Testis (tissue), 2 donors: ENCODE measurements at regions not wholly inside any gene's neighbourhood (a gene's known extent, or its start where the extent isn't known, plus 50 kb on each side); places are given as distances from the start of the nearest gene placed in this dataset.

Experiments used
- DNase-seq: peaks from one replicate; pipeline ENCODE4 v3.0.0-alpha.2; 2019
- H3K27ac ChIP-seq, 2 donors: fragments of 200-600 bp; sonication (generic); one replicate each; pipeline ENCODE4 v1.5.1; 2019
- H3K27me3 ChIP-seq: fragments of 200-600 bp; sonication (generic); one replicate; pipeline ENCODE4 v1.5.1; 2019
- H3K36me3 ChIP-seq: fragments of 200-600 bp; sonication (generic); one replicate; pipeline ENCODE4 v1.5.1; 2017; ENCODE audit warnings: low read depth; ENCODE audit errors: missing control alignments
- H3K4me1 ChIP-seq: fragments of 200-600 bp; sonication (generic); one replicate; pipeline ENCODE4 v1.5.1; 2019
- H3K4me3 ChIP-seq, 2 donors: fragments of 200-600 bp; sonication (generic); one replicate each; pipeline ENCODE4 v1.5.1; 2017 to 2019
- H3K9me3 ChIP-seq: fragments of 200-600 bp; sonication (generic); one replicate; pipeline ENCODE4 v1.5.1; 2017
- CTCF ChIP-seq, 3 experiments: fragments of 450-650 bp in 2 of 3; fragments of 200-600 bp in 1 of 3; sonication (generic) in 1 of 3; IDR thresholded peaks; one replicate each; pipeline ENCODE4 v1.5.1; 2016 to 2019; ENCODE audit warnings: antibody characterized with exemption in 3 of 3, mild to moderate bottlenecking in 2 of 3, moderate library complexity in 1 of 3
- POLR2A ChIP-seq: fragments of 450-650 bp; IDR thresholded peaks from one replicate; pipeline ENCODE4 v1.6.1; 2017; ENCODE audit warnings: antibody characterized with exemption, mild to moderate bottlenecking, moderate library complexity
- WGBS, 2 donors: methylation state at CpG; one replicate each; pipeline ENCODE4 v1.1.5; 2018; 5-methylcytosine and 5-hydroxymethylcytosine counted together
- intact Hi-C: fragments of 100-400 bp; cut with DNase I; formaldehyde crosslinking; loops from one replicate; pipeline ENCODE4 v1.15.1; 2023; ENCODE audit warnings: low total_unique reads

- DNase-seq: no peak
- WGBS, 2 donors: 86 to 93% methylated on average over 3 of the region's 3 CpGs
- Histone ChIP-seq H3K4me1 (peaks cover 7% of the 10 kb centered on the region), H3K27me3 (no peaks in the 10 kb centered on the region), H3K4me3 (no peak overlapping the region), H3K36me3 (no peaks in the 10 kb centered on the region), H3K9me3 (no peaks in the 10 kb centered on the region), H3K27ac (no peak overlapping the region)
- intact Hi-C loops: no loop called here
- TF ChIP-seq POLR2A (no peak), CTCF (IDR thresholded peaks at IDR 0.05) (no peak)
Measured at GRCh38 chr14:55798406-55798805, 218.4 kb downstream of the KTN1 start.

GRCh38 chr14:55799508-55800095 lies 219.6 kb downstream of the KTN1 start:
- Histone ChIP-seq H3K27me3 (no peaks in the 10 kb centered on the region), H3K27ac (no peak overlapping the region), H3K36me3 (no peaks in the 10 kb centered on the region), H3K4me1 (peaks cover 7% of the 10 kb centered on the region), H3K9me3 (no peaks in the 10 kb centered on the region), H3K4me3 (no peak overlapping the region)
- no peak for DNase-seq
- no peak for TF ChIP-seq POLR2A
- TF ChIP-seq CTCF (IDR thresholded peaks at IDR 0.05): no peak
- WGBS, 2 donors: 53 to 54% methylated on average over 3 of the region's 3 CpGs
- intact Hi-C loops: no loop called here

GRCh38 chr14:55800156-55800785 lies 220.3 kb downstream of the KTN1 start:
- TF ChIP-seq CTCF (IDR thresholded peaks at IDR 0.05) (no peak), POLR2A (no peak)
- Histone ChIP-seq H3K4me3 (no peak overlapping the region), H3K27ac (no peak overlapping the region), H3K9me3 (no peaks in the 10 kb centered on the region), H3K4me1 (peaks cover 12% of the 10 kb centered on the region), H3K27me3 (no peaks in the 10 kb centered on the region), H3K36me3 (no peaks in the 10 kb centered on the region)
- 84 to 86% methylated on average over 3 of the region's 3 CpGs for WGBS, 2 donors
- intact Hi-C loops: no loop called here
- no peak for DNase-seq

GRCh38 chr14:55801121-55801520 lies 221.1 kb downstream of the KTN1 start:
- no peak for TF ChIP-seq POLR2A
- no peak for TF ChIP-seq CTCF (IDR thresholded peaks at IDR 0.05)

More at GRCh38 chr14:55801121-55801520, 221.1 kb downstream of the KTN1 start:
- Histone ChIP-seq H3K27ac (no peak overlapping the region), H3K4me1 (peaks cover 15% of the 10 kb centered on the region), H3K4me3 (no peak overlapping the region), H3K9me3 (no peaks in the 10 kb centered on the region), H3K27me3 (no peaks in the 10 kb centered on the region), H3K36me3 (no peaks in the 10 kb centered on the region)
- DNase-seq: no peak
- intact Hi-C loops: no loop called here
- WGBS, 2 donors: 0% methylated on average over 1 of the region's 1 CpG
